Uterus (tissue), 2 donors: ENCODE measurements at regions not wholly inside any gene's neighbourhood (a gene's known extent, or its start where the extent isn't known, plus 50 kb on each side); places are given as distances from the start of the nearest gene placed in this dataset.

Experiments used
- CTCF ChIP-seq, 4 experiments: fragments of 200-600 bp in 2 of 4; fragments of 450-650 bp in 2 of 4; sonication (generic) in 2 of 4; IDR thresholded peaks; one replicate each; pipeline ENCODE4 v1.5.1; 2016 to 2019; ENCODE audit warnings: antibody characterized with exemption in 4 of 4, mild to moderate bottlenecking in 2 of 4, moderate library complexity in 1 of 4
- POLR2A ChIP-seq, 2 donors: fragments of 450-650 bp; IDR thresholded peaks; one replicate each; pipeline ENCODE4 v1.6.1; 2016; ENCODE audit warnings: antibody characterized with exemption in 2 of 2, mild to moderate bottlenecking in 1 of 2, moderate library complexity in 1 of 2

GRCh38 chr2:6163932-6164331 lies 471.7 kb downstream of the SOX11 start:
- TF ChIP-seq CTCF (IDR thresholded peaks at IDR 0.05) (no peak), POLR2A (IDR thresholded peaks at IDR 0.05) (no peak)
